Panc1 (cell line): ENCODE measurements at regions not wholly inside any gene's neighbourhood (a gene's known extent, or its start where the extent isn't known, plus 50 kb on each side); places are given as distances from the start of the nearest gene placed in this dataset.

ENCODE experiments used
- ATAC-seq: fragments of 200-7000 bp; cut with Tn5 transposase; 2 replicates; pipeline ENCODE4 v1.9.1; 2020; ENCODE audit warnings: mild to moderate bottlenecking, moderate library complexity
- BruUV-seq: library from RNA; stranded (reverse); fragments of 400-500 nt; replicated peaks from 2 replicates; lab custom pipeline; 2021; lab: Mats Ljungman, UMichigan
- CTCF ChIA-PET: fragments of 300-600 bp; sonication (Branson Sonifier 250); formaldehyde crosslinking; loops from one replicate; lab custom pipeline; 2022; ENCODE audit warnings: antibody characterized with exemption; lab: Charles Lee
- POLR2A ChIA-PET: fragments of 300-600 bp; sonication (Branson Sonifier 250); formaldehyde crosslinking; loops from one replicate; lab custom pipeline; 2022; ENCODE audit warnings: antibody characterized with exemption; lab: Charles Lee
- DNase-seq: peaks from one replicate; pipeline ENCODE4 v3.0.0-alpha.2; 2010; ENCODE audit warnings: low read depth, low spot score
- H3K27ac ChIP-seq: 2 replicates; pipeline ENCODE4 v1.5.1; 2011; ENCODE audit warnings: mild to moderate bottlenecking, low read length, inconsistent platforms
- H3K27me3 ChIP-seq: fragments of 200-500 bp; sonication (Bioruptor generic); 2 replicates; pipeline ENCODE4 v1.6.0; 2014; ENCODE audit warnings: low read length, inconsistent platforms; ENCODE audit not compliant: control insufficient read depth, insufficient read depth
- H3K36me3 ChIP-seq: fragments of 200-500 bp; sonication (Bioruptor generic); 2 replicates; pipeline ENCODE4 v1.5.1; 2014; ENCODE audit warnings: inconsistent platforms, mild to moderate bottlenecking, low read length, moderate library complexity; ENCODE audit not compliant: control insufficient read depth, insufficient read depth
- H3K4me1 ChIP-seq: 2 replicates; pipeline ENCODE4 v1.5.1; 2011; ENCODE audit warnings: inconsistent platforms, mild to moderate bottlenecking, low read length, moderate library complexity; ENCODE audit not compliant: control insufficient read depth, insufficient read depth
- H3K4me3 ChIP-seq, 2 experiments: 2 replicates each; pipeline ENCODE4 v1.5.1; 2011 to 2012; ENCODE audit warnings: low read depth in 2 of 2, low read length in 2 of 2, mild to moderate bottlenecking in 2 of 2, inconsistent platforms in 1 of 2, moderate library complexity in 1 of 2
- H3K9me3 ChIP-seq: fragments of 200-500 bp; sonication (Bioruptor generic); 2 replicates; pipeline ENCODE4 v1.5.1; 2014; ENCODE audit warnings: low read depth, mild to moderate bottlenecking, inconsistent platforms, low read length, moderate library complexity; ENCODE audit not compliant: control insufficient read depth, insufficient read depth
- POLR2AphosphoS5 ChIP-seq: IDR thresholded peaks from 2 replicates; pipeline ENCODE4 v1.6.1; 2012; ENCODE audit warnings: mild to moderate bottlenecking, low read depth, low read length, moderate library complexity
- REST ChIP-seq, 2 experiments: IDR thresholded peaks; 2 replicates each; pipeline ENCODE4 v1.6.1; 2011 to 2012; ENCODE audit warnings: low read depth in 2 of 2, control low read depth in 1 of 2, low read length in 1 of 2, mild to moderate bottlenecking in 1 of 2, moderate library complexity in 1 of 2; ENCODE audit not compliant: insufficient read depth in 1 of 2
- SIN3A ChIP-seq: IDR thresholded peaks from 2 replicates; pipeline ENCODE4 v1.6.1; 2012; ENCODE audit warnings: low read depth, mild to moderate bottlenecking, low read length, moderate library complexity, borderline replicate concordance; ENCODE audit not compliant: insufficient read depth
- TCF7L2 ChIP-seq: IDR thresholded peaks from 2 replicates; pipeline ENCODE4 v1.6.1; 2011; ENCODE audit warnings: mild to moderate bottlenecking, low read depth, low read length, inconsistent platforms
- in situ Hi-C: cut with HindIII; loops from 2 replicates; pipeline ENCODE4 v1.10.0; 2016; ENCODE audit warnings: low sequenced_read_pairs, low pct_unique_long_range_greater_than_20kb
- intact Hi-C: fragments of 100-400 bp; cut with micrococcal nuclease; formaldehyde crosslinking; loops from one replicate; pipeline ENCODE4 v1.10.0; 2022; ENCODE audit not compliant: unreplicated experiment
- TF ChIP-seq, protein P1 (sequence below): fragments of 450-650 bp; IDR thresholded peaks from 2 replicates; pipeline ENCODE4 v1.5.1; 2017; ENCODE audit warnings: mild to moderate bottlenecking

- DNase-seq: no peak
- Histone ChIP-seq H3K4me1 (no peaks in the 10 kb centered on the region), H3K27me3 (no peaks in the 10 kb centered on the region), H3K27ac (no peak overlapping the region), H3K9me3 (no peaks in the 10 kb centered on the region), H3K36me3 (no peaks in the 10 kb centered on the region), H3K4me3 (no peak overlapping the region)
- in situ Hi-C loops: no loop called here
- no peak for ATAC-seq
- CTCF ChIA-PET: no interaction called here
- TF ChIP-seq SIN3A (no peak), REST (IDR thresholded peaks at IDR 0.05; ENCODE audit: insufficient read depth in 1 of 2, low read depth in 2 of 2, low read length in 1 of 2) (no peak), TCF7L2 (no peak), POLR2AphosphoS5 (no peak)
- TF ChIP-seq, protein P1, sequence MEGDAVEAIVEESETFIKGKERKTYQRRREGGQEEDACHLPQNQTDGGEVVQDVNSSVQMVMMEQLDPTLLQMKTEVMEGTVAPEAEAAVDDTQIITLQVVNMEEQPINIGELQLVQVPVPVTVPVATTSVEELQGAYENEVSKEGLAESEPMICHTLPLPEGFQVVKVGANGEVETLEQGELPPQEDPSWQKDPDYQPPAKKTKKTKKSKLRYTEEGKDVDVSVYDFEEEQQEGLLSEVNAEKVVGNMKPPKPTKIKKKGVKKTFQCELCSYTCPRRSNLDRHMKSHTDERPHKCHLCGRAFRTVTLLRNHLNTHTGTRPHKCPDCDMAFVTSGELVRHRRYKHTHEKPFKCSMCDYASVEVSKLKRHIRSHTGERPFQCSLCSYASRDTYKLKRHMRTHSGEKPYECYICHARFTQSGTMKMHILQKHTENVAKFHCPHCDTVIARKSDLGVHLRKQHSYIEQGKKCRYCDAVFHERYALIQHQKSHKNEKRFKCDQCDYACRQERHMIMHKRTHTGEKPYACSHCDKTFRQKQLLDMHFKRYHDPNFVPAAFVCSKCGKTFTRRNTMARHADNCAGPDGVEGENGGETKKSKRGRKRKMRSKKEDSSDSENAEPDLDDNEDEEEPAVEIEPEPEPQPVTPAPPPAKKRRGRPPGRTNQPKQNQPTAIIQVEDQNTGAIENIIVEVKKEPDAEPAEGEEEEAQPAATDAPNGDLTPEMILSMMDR: no peak
- BruUV-seq: no TSS peak
- POLR2A ChIA-PET: no interaction called here
- intact Hi-C loops: no loop called here
Measured at GRCh38 chr5:24235946-24236345, 408.8 kb downstream of the CDH10 start.

- ChIA-PET POLR2A (no interaction called here), CTCF (no interaction called here)
- no peak for ATAC-seq
- no peaks in the 10 kb centered on the region for H3K4me1 ChIP-seq
- no peaks in the 10 kb centered on the region for H3K27me3 ChIP-seq
- intact Hi-C loops: no loop called here
- TF ChIP-seq POLR2AphosphoS5: no peak
- TF ChIP-seq, protein P1: no peak
- no peak for TF ChIP-seq SIN3A
- no peak for TF ChIP-seq REST (IDR thresholded peaks at IDR 0.05; ENCODE audit: insufficient read depth in 1 of 2, low read depth in 2 of 2, low read length in 1 of 2)
- no peak for TF ChIP-seq TCF7L2
- BruUV-seq: no TSS peak
- H3K4me3 ChIP-seq: no peak overlapping the region
- in situ Hi-C loops: no loop called here
- H3K9me3 ChIP-seq: no peaks in the 10 kb centered on the region
- no peak for DNase-seq
- H3K36me3 ChIP-seq: no peaks in the 10 kb centered on the region
- H3K27ac ChIP-seq: no peak overlapping the region
Measured at GRCh38 chr5:24245821-24246220, 399.0 kb downstream of the CDH10 start.
